Smooth muscle cell (in vitro differentiated cells): ENCODE measurements at regions not wholly inside any gene's neighbourhood (a gene's known extent, or its start where the extent isn't known, plus 50 kb on each side); places are given as distances from the start of the nearest gene placed in this dataset.

Experiments
- DNase-seq: peaks from one replicate; lab custom pipeline; 2025; ENCODE audit not compliant: unreplicated experiment; lab: John Stamatoyannopoulos, UW
- H2AFZ ChIP-seq: fragments of 200-600 bp; sonication (generic); 2 replicates; pipeline ENCODE4 v1.6.0; 2016; ENCODE audit warnings: antibody characterized with exemption, low read depth, mild to moderate bottlenecking
- H3F3A ChIP-seq: fragments of 200-600 bp; sonication (generic); 2 replicates; pipeline ENCODE4 v1.6.0; 2017; ENCODE audit warnings: antibody characterized with exemption, low read depth
- H3K27ac ChIP-seq: fragments of 200-600 bp; sonication (generic); 2 replicates; pipeline ENCODE4 v1.5.1; 2016; ENCODE audit warnings: low read depth, mild to moderate bottlenecking
- H3K27me3 ChIP-seq: fragments of 200-600 bp; sonication (generic); 2 replicates; pipeline ENCODE4 v1.6.1; 2016; ENCODE audit warnings: low read depth, mild to moderate bottlenecking
- H3K36me3 ChIP-seq: fragments of 200-600 bp; sonication (generic); 2 replicates; pipeline ENCODE4 v1.5.1; 2016; ENCODE audit warnings: low read depth
- H3K4me1 ChIP-seq: fragments of 200-600 bp; sonication (generic); 2 replicates; pipeline ENCODE4 v1.5.1; 2016; ENCODE audit warnings: low read depth
- H3K4me2 ChIP-seq: fragments of 200-600 bp; sonication (generic); 2 replicates; pipeline ENCODE4 v1.6.0; 2016; ENCODE audit warnings: mild to moderate bottlenecking
- H3K4me3 ChIP-seq: fragments of 200-600 bp; sonication (generic); 2 replicates; pipeline ENCODE4 v1.5.1; 2016; ENCODE audit warnings: mild to moderate bottlenecking
- H3K79me2 ChIP-seq: fragments of 200-600 bp; sonication (generic); 2 replicates; pipeline ENCODE4 v1.6.0; 2016; ENCODE audit warnings: low read depth, mild to moderate bottlenecking
- H3K9ac ChIP-seq: fragments of 200-600 bp; sonication (generic); 2 replicates; pipeline ENCODE4 v1.6.0; 2016; ENCODE audit warnings: low read depth
- H3K9me3 ChIP-seq: fragments of 200-600 bp; sonication (generic); replicated peaks from 2 replicates; pipeline ENCODE4 v1.5.1; 2016; ENCODE audit warnings: low read depth
- H4K20me1 ChIP-seq: fragments of 200-600 bp; sonication (generic); 2 replicates; pipeline ENCODE4 v1.6.0; 2016; ENCODE audit warnings: low read depth
- WGBS: methylation state at CpG from one replicate; pipeline ENCODE4 v1.1.7; 2016; ENCODE audit warnings: low lambda C conversion rate; 5-methylcytosine and 5-hydroxymethylcytosine counted together
- TF ChIP-seq, protein P1 (sequence below): fragments of 200-600 bp; sonication (generic); IDR thresholded peaks from 2 replicates; pipeline ENCODE4 v1.5.1; 2017; ENCODE audit warnings: borderline replicate concordance, mild to moderate bottlenecking, antibody characterized with exemption; ENCODE audit not compliant: insufficient read depth, poor library complexity, severe bottlenecking

DNA sequence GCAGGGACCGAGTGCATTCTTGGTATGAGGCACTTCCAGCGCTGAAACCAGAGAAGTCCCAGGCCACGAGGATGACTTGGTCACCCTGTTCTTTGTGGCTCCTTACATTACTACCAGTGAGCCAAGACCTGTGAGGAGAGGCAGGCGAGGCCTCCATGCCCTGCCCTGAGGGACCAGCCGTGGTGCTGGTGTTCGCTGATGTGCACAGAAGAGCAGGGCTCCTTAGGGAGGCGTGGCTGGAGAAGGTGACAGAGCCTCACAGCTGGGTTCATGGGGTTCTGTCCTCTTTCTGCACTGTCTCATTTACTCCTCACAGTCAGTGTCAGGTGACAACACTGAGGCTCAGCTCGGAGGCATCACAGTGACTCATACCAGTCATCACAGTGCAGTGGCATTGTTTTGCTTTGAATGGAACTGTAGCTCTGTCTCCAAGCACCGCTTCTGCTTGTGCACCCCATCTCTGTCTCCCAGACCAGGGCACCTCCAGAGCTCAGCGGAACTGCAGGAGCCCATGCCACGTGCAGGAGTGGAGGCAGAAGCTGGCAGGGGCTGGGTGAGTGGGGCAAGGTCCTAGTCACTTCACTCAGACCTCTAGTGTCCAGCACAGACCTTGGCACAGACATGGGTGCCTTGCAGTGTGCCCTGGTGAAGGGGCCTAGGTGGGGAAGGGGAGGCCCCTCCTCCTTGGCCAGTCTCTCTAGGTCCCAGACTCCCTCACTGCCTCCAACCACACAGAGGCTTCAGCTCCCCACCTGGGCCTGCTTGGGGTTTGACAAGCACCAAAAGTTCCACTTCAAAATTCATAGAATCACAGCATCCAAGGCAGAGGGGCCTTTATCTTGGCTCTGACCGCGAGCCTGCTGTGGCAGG lies 310.9 kb downstream of the MATN1 start:
- Histone ChIP-seq H4K20me1 (no peaks in the 10 kb centered on the region), H3K4me3 (no peak overlapping the region), H3K36me3 (no peaks in the 10 kb centered on the region), H3F3A (peaks cover 4% of the 10 kb centered on the region), H3K27ac (peak overlapping the region; percentile 58), H3K9ac (peak overlapping the region; percentile 50), H3K9me3 (no peaks in the 10 kb centered on the region), H2AFZ (peak overlapping the region; percentile 36), H3K79me2 (no peaks in the 10 kb centered on the region), H3K4me1 (peaks cover 10% of the 10 kb centered on the region), H3K4me2 (peak overlapping the region; percentile 58), H3K27me3 (no peaks in the 10 kb centered on the region)
- DNase-seq: no peak
- 52% methylated on average over 13 of the region's 13 CpGs for WGBS
- TF ChIP-seq, protein P1, sequence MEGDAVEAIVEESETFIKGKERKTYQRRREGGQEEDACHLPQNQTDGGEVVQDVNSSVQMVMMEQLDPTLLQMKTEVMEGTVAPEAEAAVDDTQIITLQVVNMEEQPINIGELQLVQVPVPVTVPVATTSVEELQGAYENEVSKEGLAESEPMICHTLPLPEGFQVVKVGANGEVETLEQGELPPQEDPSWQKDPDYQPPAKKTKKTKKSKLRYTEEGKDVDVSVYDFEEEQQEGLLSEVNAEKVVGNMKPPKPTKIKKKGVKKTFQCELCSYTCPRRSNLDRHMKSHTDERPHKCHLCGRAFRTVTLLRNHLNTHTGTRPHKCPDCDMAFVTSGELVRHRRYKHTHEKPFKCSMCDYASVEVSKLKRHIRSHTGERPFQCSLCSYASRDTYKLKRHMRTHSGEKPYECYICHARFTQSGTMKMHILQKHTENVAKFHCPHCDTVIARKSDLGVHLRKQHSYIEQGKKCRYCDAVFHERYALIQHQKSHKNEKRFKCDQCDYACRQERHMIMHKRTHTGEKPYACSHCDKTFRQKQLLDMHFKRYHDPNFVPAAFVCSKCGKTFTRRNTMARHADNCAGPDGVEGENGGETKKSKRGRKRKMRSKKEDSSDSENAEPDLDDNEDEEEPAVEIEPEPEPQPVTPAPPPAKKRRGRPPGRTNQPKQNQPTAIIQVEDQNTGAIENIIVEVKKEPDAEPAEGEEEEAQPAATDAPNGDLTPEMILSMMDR: no peak

DNA sequence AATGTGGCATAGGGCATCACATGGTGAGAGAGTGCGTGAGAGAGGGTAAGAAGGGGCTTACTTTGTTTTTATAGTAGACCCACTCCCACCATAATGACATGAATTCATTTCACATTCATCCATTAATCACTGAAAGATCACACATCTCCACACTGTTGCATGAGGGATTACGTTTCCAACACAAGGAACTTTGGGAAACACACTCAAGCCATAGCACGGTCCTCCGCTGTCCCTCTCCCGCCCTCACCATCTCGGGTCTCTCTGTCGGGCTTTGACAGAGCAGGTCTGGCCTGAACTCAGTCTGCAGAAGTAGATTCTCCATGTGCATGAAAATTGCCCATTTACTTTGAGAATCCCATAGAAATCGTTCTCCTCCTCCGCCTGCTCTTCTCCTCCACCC lies 312.2 kb downstream of the MATN1 start:
- Histone ChIP-seq H2AFZ (no peak overlapping the region), H3K36me3 (no peaks in the 10 kb centered on the region), H3K27ac (no peak overlapping the region), H3K27me3 (no peaks in the 10 kb centered on the region), H3F3A (peaks cover 4% of the 10 kb centered on the region), H3K9me3 (no peaks in the 10 kb centered on the region), H3K4me3 (no peak overlapping the region), H3K4me2 (no peak overlapping the region), H3K9ac (no peak overlapping the region), H4K20me1 (no peaks in the 10 kb centered on the region), H3K4me1 (peaks cover 10% of the 10 kb centered on the region), H3K79me2 (no peaks in the 10 kb centered on the region)
- 74% methylated on average over 9 of the region's 9 CpGs for WGBS
- TF ChIP-seq, protein P1: no peak
- no peak for DNase-seq

DNA sequence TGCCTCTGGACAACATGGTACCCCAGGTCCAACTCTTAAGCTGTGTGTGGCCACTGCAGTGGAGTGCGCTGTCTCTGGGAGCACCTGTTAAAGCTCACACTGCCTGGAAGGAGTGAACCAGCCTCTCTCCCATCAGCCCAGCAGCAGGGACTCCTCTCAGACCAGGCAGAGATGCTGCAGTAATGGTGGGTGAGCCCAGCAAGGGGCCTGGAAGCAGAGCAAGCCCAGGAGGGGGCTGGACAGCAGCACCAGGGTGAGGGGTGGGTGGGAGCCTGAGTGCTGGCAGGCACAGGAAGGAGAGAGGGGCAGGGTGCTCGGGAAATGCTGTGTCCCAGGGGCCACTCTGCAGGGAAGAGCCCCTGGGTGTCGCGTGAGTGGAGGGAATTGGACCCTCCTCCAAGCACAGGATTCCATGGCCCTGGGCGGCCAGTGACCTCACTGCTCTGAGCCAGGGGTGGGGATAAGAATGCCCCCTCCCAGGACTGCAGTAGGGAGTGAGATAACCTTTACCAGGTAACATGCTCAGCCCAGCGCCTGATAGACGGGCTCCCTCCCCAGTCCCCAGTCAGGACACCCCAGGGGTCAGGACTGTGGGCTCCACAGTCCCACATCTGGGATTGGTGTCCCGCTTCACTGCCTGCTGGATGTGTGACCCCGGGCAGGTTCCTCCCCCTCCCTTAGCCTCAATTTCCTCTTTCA lies 313.1 kb downstream of the MATN1 start:
- Histone ChIP-seq H3K27me3 (no peaks in the 10 kb centered on the region), H3F3A (peaks cover 4% of the 10 kb centered on the region)
- DNase-seq: no peak

More for the DNA sequence above, 313.1 kb downstream of the MATN1 start:
- Histone ChIP-seq H3K9ac (no peak overlapping the region), H3K36me3 (no peaks in the 10 kb centered on the region), H3K9me3 (no peaks in the 10 kb centered on the region), H4K20me1 (no peaks in the 10 kb centered on the region), H3K4me3 (no peak overlapping the region), H2AFZ (no peak overlapping the region), H3K4me2 (no peak overlapping the region), H3K27ac (no peak overlapping the region), H3K79me2 (no peaks in the 10 kb centered on the region), H3K4me1 (peaks cover 10% of the 10 kb centered on the region)
- TF ChIP-seq, protein P1: no peak
- WGBS: 95% methylated on average over 9 of the region's 9 CpGs
